Fibroblast of the aortic adventitia (primary cell): ENCODE measurements at regions not wholly inside any gene's neighbourhood (a gene's known extent, or its start where the extent isn't known, plus 50 kb on each side); places are given as distances from the start of the nearest gene placed in this dataset.

Source experiments
- DNase-seq: peaks from one replicate; pipeline ENCODE4 v3.0.0-alpha.2; 2010; ENCODE audit warnings: low read depth
- H3K4me3 ChIP-seq: 2 replicates; pipeline ENCODE4 v1.5.1; 2011; ENCODE audit warnings: low read depth, mild to moderate bottlenecking, control low read depth, low read length, moderate library complexity
- CTCF ChIP-seq: IDR thresholded peaks from 2 replicates; pipeline ENCODE4 v1.5.1; 2011; ENCODE audit warnings: mild to moderate bottlenecking, low read length, control low read depth, inconsistent platforms; ENCODE audit not compliant: insufficient read depth

DNA sequence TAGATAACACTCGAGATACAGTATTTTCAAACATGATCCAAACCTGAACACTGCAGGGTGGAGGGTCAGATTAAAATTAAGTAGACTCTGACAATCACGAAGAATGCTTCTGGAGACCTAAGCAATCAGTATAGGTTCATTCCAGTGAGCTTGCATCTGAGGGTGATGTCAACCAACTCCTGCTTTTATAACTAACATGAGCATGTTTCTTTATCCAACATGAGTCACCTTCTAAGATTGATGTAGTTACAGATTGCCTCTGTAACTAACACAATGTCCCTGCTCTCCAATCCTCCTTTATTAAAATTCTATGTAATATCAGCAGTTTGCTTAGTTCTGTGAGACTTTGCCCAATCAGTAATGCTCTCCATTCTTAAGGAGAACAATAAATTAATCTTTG is 225.7 kb downstream of the ARL6IP6 start:
- no peak for DNase-seq

GRCh38 chr2:152942940-152943440 is 224.6 kb downstream of the ARL6IP6 start:
- TF ChIP-seq CTCF, result no peak
- DNase-seq, result no peak
- H3K4me3 ChIP-seq, result no peak overlapping the region

More for the DNA sequence above, 225.7 kb downstream of the ARL6IP6 start:
- TF ChIP-seq CTCF, result no peak
- H3K4me3 ChIP-seq, result no peak overlapping the region

DNA sequence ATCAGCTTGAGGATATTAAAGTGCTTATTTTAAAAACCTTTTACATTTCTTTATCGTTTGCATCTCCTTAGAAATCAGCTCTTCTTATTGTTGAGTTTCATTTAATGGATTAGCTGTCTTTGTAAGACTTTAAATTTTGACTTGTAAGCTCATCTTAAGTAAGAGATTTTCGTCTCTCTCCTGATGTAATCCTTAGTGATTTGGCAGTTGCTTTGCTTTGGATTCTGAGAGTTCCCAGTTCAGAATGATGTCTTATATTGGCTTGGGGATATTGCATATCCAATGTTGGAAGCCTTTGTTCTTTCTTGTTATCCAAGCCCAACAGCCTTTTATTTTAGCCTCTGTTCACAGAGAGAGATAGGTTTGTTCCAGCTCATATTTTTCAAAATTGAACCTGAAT is 212.1 kb downstream of the ARL6IP6 start:
- no peak for DNase-seq

DNA sequence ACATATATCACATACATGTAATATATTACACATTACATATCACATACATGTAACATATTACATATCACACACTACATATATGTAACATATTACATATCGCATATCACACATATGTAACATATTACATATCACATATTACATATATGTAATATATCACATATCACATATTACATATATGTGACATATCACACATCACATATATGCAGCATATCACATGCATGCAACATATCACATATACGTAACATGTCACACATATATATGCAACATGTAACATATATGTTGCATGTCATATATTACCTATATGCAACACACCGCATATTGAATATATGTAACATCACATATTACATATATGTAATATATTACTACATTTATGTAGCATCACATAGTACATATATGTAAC is 211.2 kb downstream of the ARL6IP6 start:
- H3K4me3 ChIP-seq, result no peak overlapping the region
- no peak for DNase-seq
- no peak for TF ChIP-seq CTCF

More for the DNA sequence above, 212.1 kb downstream of the ARL6IP6 start:
- TF ChIP-seq CTCF, result no peak
- H3K4me3 ChIP-seq, result no peak overlapping the region

DNA sequence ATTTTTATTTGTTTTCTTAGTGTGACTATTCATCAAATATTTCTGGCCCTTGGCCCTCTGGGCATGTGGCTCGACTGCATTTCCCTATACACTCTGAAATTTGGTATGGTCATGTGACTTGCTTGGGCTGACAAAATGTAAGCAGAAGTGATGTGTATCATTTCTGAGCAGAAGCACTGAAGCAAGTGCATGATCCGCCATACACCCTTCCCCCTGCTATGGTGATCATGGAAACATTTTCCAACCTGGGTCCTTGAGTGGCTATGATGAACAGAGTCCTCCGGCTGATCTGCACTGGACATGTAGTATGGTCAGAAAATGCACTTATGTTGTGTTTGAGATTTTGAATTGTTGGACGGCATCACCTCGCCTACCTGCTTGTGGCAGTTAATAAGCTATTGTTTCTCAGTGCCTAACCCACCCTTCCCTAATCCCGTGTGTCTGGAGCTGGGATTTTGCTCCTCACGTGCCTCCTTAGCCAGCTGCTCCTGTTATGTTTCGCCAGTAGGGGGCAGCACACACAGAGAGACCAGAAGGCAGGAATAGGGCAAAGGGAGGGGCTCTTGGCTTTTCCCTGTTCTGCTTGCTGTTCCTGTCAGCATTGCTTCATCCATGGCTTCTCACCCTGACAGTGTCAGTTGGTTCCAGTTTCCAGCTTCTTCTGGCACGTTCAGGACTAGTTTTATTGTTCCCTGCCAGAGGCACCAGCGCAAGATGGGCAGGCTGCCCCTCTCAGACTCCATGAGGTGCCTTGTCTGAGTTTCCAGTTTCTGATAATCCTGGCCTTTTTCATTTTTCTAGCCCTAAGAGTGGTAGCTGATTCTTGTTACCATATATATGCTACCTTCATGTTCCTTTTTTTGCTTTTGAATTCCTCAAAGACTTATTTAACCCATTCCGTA is 207.4 kb downstream of the ARL6IP6 start:
- TF ChIP-seq CTCF, result peak; percentile 62
- peak; percentile 37 for DNase-seq
- H3K4me3 ChIP-seq, result no peak overlapping the region

DNA sequence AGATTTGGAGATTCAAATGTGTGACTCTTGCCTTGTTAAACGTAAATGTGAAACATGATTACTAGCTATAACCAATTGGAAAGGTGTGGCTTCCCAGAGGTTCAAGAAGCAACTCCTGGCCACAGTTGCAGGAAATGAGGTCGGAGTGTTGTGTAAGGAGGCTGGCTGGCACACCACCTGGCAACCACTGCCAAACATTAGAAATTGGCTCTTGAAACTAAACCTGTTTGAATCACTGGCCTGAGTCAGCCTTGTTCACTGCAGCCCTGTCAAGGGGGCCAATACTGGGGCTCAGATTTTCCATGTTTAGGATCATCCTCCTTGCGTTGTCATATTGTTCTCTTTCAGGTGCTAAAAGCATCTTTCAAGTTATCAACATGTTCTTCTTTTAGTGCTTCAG is 206.3 kb downstream of the ARL6IP6 start:
- no peak overlapping the region for H3K4me3 ChIP-seq
- TF ChIP-seq CTCF, result no peak
- no peak for DNase-seq
